GM19452 (cell line): ENCODE measurements at regions not wholly inside any gene's neighbourhood (a gene's known extent, or its start where the extent isn't known, plus 50 kb on each side); places are given as distances from the start of the nearest gene placed in this dataset.
"Not testable (repeated sequence)": the region's sequence is repeated elsewhere in the genome, so short reads cannot be mapped to it uniquely, and the experiment has no call there.

ENCODE experiments used
- ATAC-seq: cut with Tn5 transposase; IDR thresholded peaks from one replicate; pipeline ENCODE4 v1.9.1; 2021; ENCODE audit not compliant: unreplicated experiment

- no peak for ATAC-seq
Observed at GRCh38 chr4:62475596-62475995, 1275.5 kb downstream of the ADGRL3 start.

GRCh38 chr4:62474802-62475201, 1274.7 kb downstream of the ADGRL3 start:
- no peak for ATAC-seq

GRCh38 chr4:62471021-62471420, 1270.9 kb downstream of the ADGRL3 start:
- ATAC-seq: no peak

GRCh38 chr4:62470421-62470983, 1270.4 kb downstream of the ADGRL3 start:
- ATAC-seq: no peak

GRCh38 chr4:62470020-62470419, 1269.9 kb downstream of the ADGRL3 start:
- no peak for ATAC-seq

- ATAC-seq: no peak
Observed at GRCh38 chr4:62461961-62462360, 1261.8 kb downstream of the ADGRL3 start.

- no peak for ATAC-seq
Observed at GRCh38 chr4:62460329-62460728, 1260.2 kb downstream of the ADGRL3 start.

GRCh38 chr4:62457356-62457755, 1257.2 kb downstream of the ADGRL3 start:
- no peak for ATAC-seq

- ATAC-seq: no peak
Observed at GRCh38 chr4:62455871-62456270, 1255.7 kb downstream of the ADGRL3 start.

GRCh38 chr4:62454535-62454934, 1254.4 kb downstream of the ADGRL3 start:
- ATAC-seq: no peak

GRCh38 chr4:62450740-62451139, 1250.6 kb downstream of the ADGRL3 start:
- no peak for ATAC-seq

GRCh38 chr4:62449538-62449937, 1249.4 kb downstream of the ADGRL3 start:
- ATAC-seq: no peak

GRCh38 chr4:62448911-62449310, 1248.8 kb downstream of the ADGRL3 start:
- ATAC-seq: no peak

- ATAC-seq: no peak
Observed at GRCh38 chr4:62439051-62439450, 1238.9 kb downstream of the ADGRL3 start.

GRCh38 chr4:62434921-62435320, 1234.8 kb downstream of the ADGRL3 start:
- no peak for ATAC-seq

GRCh38 chr4:62431513-62432231, 1231.5 kb downstream of the ADGRL3 start:
- not testable (repeated sequence) for ATAC-seq

- ATAC-seq: no peak
Observed at GRCh38 chr4:62429297-62429696, 1229.2 kb downstream of the ADGRL3 start.

GRCh38 chr4:62415256-62415655, 1215.1 kb downstream of the ADGRL3 start:
- ATAC-seq: no peak

GRCh38 chr4:62414563-62414962, 1214.4 kb downstream of the ADGRL3 start:
- no peak for ATAC-seq

- ATAC-seq: no peak
Observed at GRCh38 chr4:62410371-62411003, 1210.4 kb downstream of the ADGRL3 start.

GRCh38 chr4:62408454-62408853, 1208.3 kb downstream of the ADGRL3 start:
- no peak for ATAC-seq

- no peak for ATAC-seq
Observed at GRCh38 chr4:62407534-62407933, 1207.4 kb downstream of the ADGRL3 start.
